HFF-Myc (cell line): ENCODE measurements at regions not wholly inside any gene's neighbourhood (a gene's known extent, or its start where the extent isn't known, plus 50 kb on each side); places are given as distances from the start of the nearest gene placed in this dataset.
"Not testable (repeated sequence)": the region's sequence is repeated elsewhere in the genome, so short reads cannot be mapped to it uniquely, and the experiment has no call there.

Source experiments
- DNase-seq: peaks from one replicate; pipeline ENCODE4 v3.0.0-alpha.2; 2011; ENCODE audit warnings: low read depth; ENCODE audit errors: extremely low read depth
- H3K4me3 ChIP-seq: replicated peaks from 2 replicates; pipeline ENCODE4 v1.5.1; 2011; ENCODE audit warnings: low read depth, mild to moderate bottlenecking, control low read depth, low read length
- CTCF ChIP-seq: IDR thresholded peaks from 2 replicates; pipeline ENCODE4 v1.5.1; 2012; ENCODE audit warnings: mild to moderate bottlenecking, low read depth, low read length, control low read depth; ENCODE audit errors: missing control alignments

- no peak overlapping the region for H3K4me3 ChIP-seq
- no peak for DNase-seq
- TF ChIP-seq CTCF: no peak
Measured at GRCh38 chr4:127449449-127449848, 183.3 kb upstream of the INTU start.

DNA sequence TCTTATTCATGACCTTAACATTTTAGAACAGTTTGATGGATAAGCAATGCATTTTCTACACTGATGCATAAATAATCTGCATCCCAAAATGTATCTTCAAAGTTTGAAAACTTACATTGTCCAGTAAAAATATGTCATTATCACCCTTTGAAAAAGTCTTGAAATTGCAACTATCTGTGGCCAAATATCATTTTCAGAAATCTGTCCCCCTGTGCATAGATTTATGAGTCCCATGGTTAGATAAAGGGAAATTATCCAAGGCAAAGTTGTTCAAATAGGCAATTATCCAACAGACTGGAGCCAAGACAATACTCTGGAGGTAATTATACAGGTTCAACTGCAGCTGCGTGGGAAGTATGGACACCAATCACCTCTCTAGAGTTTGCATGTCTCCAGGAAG, 182.5 kb upstream of the INTU start:
- TF ChIP-seq CTCF: no peak
- no peak overlapping the region for H3K4me3 ChIP-seq
- no peak for DNase-seq

DNA sequence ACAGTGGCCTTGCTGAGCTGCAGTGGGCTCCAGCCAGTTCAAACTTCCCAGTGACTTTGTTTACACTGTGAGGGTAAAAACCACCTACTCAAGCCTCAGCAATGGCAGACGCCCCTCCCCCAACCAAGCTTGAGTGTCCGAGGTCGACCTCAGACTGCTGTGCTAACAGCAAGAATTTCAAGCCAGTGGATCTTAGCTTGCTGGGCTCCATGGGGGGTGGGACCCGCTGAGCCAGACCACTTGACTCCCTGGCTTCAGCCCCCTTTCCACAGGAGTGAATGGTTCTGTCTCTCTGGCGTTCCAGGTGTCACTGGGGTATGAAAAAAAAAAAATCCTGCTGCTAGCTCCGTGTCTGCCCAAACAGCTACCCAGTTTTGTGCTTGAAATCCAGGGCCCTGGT, 168.9 kb upstream of the INTU start:
- TF ChIP-seq CTCF: no peak
- DNase-seq: no peak

GRCh38 chr4:127469542-127469941, 163.2 kb upstream of the INTU start:
- no peak overlapping the region for H3K4me3 ChIP-seq
- TF ChIP-seq CTCF: no peak
- no peak for DNase-seq

More for the DNA sequence above, 168.9 kb upstream of the INTU start:
- no peak overlapping the region for H3K4me3 ChIP-seq

- no peak for TF ChIP-seq CTCF
- no peak for DNase-seq
- H3K4me3 ChIP-seq: no peak overlapping the region
Measured at GRCh38 chr4:127469959-127470809, 162.6 kb upstream of the INTU start.

- not testable (repeated sequence) for DNase-seq, H3K4me3 ChIP-seq
Measured at GRCh38 chr4:127478271-127478670, 154.5 kb upstream of the INTU start.

DNA sequence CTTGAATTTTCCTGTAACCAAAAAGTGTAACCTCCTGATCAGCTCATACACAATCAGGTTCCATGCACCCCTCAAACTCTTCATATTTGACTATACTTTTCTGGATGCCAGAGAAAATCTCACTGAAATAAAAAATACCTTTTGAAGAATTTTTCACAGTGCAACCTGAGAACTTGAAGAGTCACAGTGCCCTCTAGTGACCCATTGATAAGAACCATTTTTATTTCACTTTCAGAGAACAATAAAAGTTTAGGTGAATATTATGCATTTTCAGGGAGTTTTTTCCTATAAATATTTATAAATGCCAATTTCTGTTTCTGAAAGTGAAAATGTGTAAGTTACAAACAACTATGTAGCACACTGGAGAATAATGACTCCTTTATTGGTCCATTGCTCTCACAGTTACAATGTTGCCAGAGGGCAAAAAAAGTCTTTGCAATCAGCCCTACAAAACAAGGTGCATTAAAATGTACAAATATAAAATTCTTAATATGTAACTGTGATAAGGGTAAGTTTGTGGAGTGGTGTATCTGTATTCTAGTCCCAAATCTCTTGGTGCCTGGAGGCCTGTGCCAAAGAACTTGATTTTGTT, 153.6 kb upstream of the INTU start:
- no peak overlapping the region for H3K4me3 ChIP-seq
- DNase-seq: peak; percentile 20
- peak; percentile 47 for TF ChIP-seq CTCF
